K562 (cell line): ENCODE measurements at regions not wholly inside any gene's neighbourhood (a gene's known extent, or its start where the extent isn't known, plus 50 kb on each side); places are given as distances from the start of the nearest gene placed in this dataset.

Experiments used
- ATAC-seq: fragments of 200-7000 bp; cut with Tn5 transposase; 3 replicates; pipeline ENCODE4 v1.9.1; 2020; ENCODE audit warnings: moderate library complexity
- BruUV-seq: library from RNA; stranded (reverse); fragments of 400-500 nt; replicated peaks from 2 replicates; lab custom pipeline; 2021; lab: Mats Ljungman, UMichigan
- CTCF ChIA-PET: fragments of 300-600 bp; formaldehyde crosslinking; extraction: SDS; loops from one replicate; lab custom pipeline; 2021; ENCODE audit warnings: low intra/inter-chr PET ratio; lab: Yijun Ruan, JAX
- POLR2A ChIA-PET: fragments of 300-600, 350-650 bp; sonication (Branson Sonifier 250); formaldehyde crosslinking; extraction: SDS; loops from one replicate; lab custom pipeline; 2021; ENCODE audit warnings: antibody characterized with exemption, inconsistent platforms; lab: Yijun Ruan, JAX
- DNase-seq, 4 experiments: peaks; one replicate each; pipeline versions ENCODE4 v3.0.0 to v3.0.0-alpha.2; 2011 to 2018; ENCODE audit warnings: low spot score in 3 of 4, mixed read lengths in 3 of 4; ENCODE audit errors: extremely low read depth in 1 of 4
- FAIRE-seq: peaks from 2 replicates; lab custom pipeline; 2011; peaks lifted over from hg19 to GRCh38; lab: Jason Lieb, UNC
- H2AFZ ChIP-seq: 2 replicates; pipeline ENCODE4 v1.6.0; 2011; ENCODE audit warnings: low read depth, low read length, control low read depth, inconsistent platforms
- H3K27ac ChIP-seq: fragments of 200-600 bp; 3 replicates; pipeline ENCODE4 v1.8.0; 2011; ENCODE audit warnings: low read depth, mild to moderate bottlenecking, control low read depth, inconsistent platforms, low read length, moderate library complexity, mixed read lengths; ENCODE audit errors: extremely low read depth
- H3K27me3 ChIP-seq, 2 experiments: fragments of 300-600 bp in 1 of 2; 2 replicates in 1 of 2; 3 replicates in 1 of 2; pipeline versions ENCODE4 v1.6.0 to v1.8.0; 2011; ENCODE audit warnings: inconsistent platforms in 2 of 2, low read length in 2 of 2, mild to moderate bottlenecking in 1 of 2, mixed read lengths in 1 of 2, moderate library complexity in 1 of 2; ENCODE audit not compliant: control insufficient read depth in 2 of 2, insufficient read depth in 2 of 2
- H3K36me3 ChIP-seq: fragments of 300-600 bp; 3 replicates; pipeline ENCODE4 v1.8.0; 2011; ENCODE audit warnings: mild to moderate bottlenecking, low read length, inconsistent platforms; ENCODE audit not compliant: control insufficient read depth, insufficient read depth
- H3K4me1 ChIP-seq, 2 experiments: fragments of 200-600 bp in 1 of 2; replicated peaks in 1 of 2; 2 replicates in 1 of 2; 3 replicates in 1 of 2; pipeline versions ENCODE4 v1.5.1 to v1.8.0; 2011; ENCODE audit warnings: inconsistent platforms in 2 of 2, low read length in 2 of 2, mild to moderate bottlenecking in 1 of 2, mixed read lengths in 1 of 2, moderate library complexity in 1 of 2; ENCODE audit not compliant: control insufficient read depth in 2 of 2, insufficient read depth in 2 of 2
- H3K4me2 ChIP-seq: 2 replicates; pipeline ENCODE4 v1.6.1; 2011; ENCODE audit warnings: low read length, control low read depth, inconsistent platforms, mixed read lengths; ENCODE audit not compliant: insufficient read depth
- H3K4me3 ChIP-seq: fragments of 200-600 bp; sonication (generic), shearing (Covaris generic); 2 replicates; pipeline ENCODE4 v1.5.1; 2016; ENCODE audit warnings: control low read depth, inconsistent platforms
- H3K79me2 ChIP-seq: fragments of 200-600 bp; 3 replicates; pipeline ENCODE4 v1.8.0; 2011; ENCODE audit warnings: low read length, inconsistent platforms; ENCODE audit not compliant: control insufficient read depth, insufficient read depth
- H3K9ac ChIP-seq, 2 experiments: 2 replicates each; pipeline versions ENCODE4 v1.6.0 to v1.6.1; 2011; ENCODE audit warnings: low read depth in 2 of 2, low read length in 2 of 2, control low read depth in 1 of 2, inconsistent platforms in 1 of 2, mild to moderate bottlenecking in 1 of 2, mixed read lengths in 1 of 2; ENCODE audit not compliant: insufficient read depth in 1 of 2
- H3K9me1 ChIP-seq: one replicate; pipeline ENCODE4 v1.6.0; 2011; ENCODE audit warnings: inconsistent platforms, mild to moderate bottlenecking, low read length, moderate library complexity; ENCODE audit not compliant: control insufficient read depth, insufficient read depth
- H3K9me3 ChIP-seq: replicated peaks from 2 replicates; pipeline ENCODE4 v1.5.1; 2011; ENCODE audit warnings: low read depth, low read length, inconsistent platforms; ENCODE audit not compliant: control insufficient read depth, insufficient read depth
- H4K20me1 ChIP-seq: replicated peaks from 2 replicates; pipeline ENCODE4 v1.6.1; 2011; ENCODE audit warnings: low read length, inconsistent platforms, mixed read lengths; ENCODE audit not compliant: control insufficient read depth, insufficient read depth
- BRD9 ChIP-seq: fragments of 450-650 bp; IDR thresholded peaks from 2 replicates; pipeline ENCODE4 v1.6.1; 2018; ENCODE audit warnings: low read depth; ENCODE audit not compliant: partially characterized antibody
- CEBPB ChIP-seq: fragments of 450-650 bp; IDR thresholded peaks from 2 replicates; pipeline ENCODE4 v1.6.1; 2016; ENCODE audit warnings: missing genetic modification characterization, missing compliant biosample characterization
- CEBPG ChIP-seq, 3 experiments: fragments of 200-800 bp in 1 of 3; sonication (Bioruptor generic) in 1 of 3; sonication (generic) in 1 of 3; formaldehyde crosslinking in 1 of 3; IDR thresholded peaks in 2 of 3; conservative IDR thresholded peaks in 1 of 3; 2 replicates each; pipeline versions ENCODE4 v1.6.1 to v1.8.0; 2016 to 2022; ENCODE audit warnings: missing compliant biosample characterization in 2 of 3, missing genetic modification characterization in 2 of 3, mild to moderate bottlenecking in 1 of 3, missing genetic modification reagents in 1 of 3
- ESRRA ChIP-seq: fragments of 450-650 bp; IDR thresholded peaks from 2 replicates; pipeline ENCODE4 v1.6.1; 2014; ENCODE audit warnings: low read depth, mild to moderate bottlenecking, moderate library complexity, borderline replicate concordance
- MYBL2 ChIP-seq, 2 experiments: fragments of 450-650 bp in 1 of 2; sonication (generic) in 1 of 2; formaldehyde crosslinking in 1 of 2; IDR thresholded peaks; 2 replicates each; pipeline versions ENCODE4 v1.6.1 to v1.8.1; 2017 to 2022; ENCODE audit warnings: borderline replicate concordance in 1 of 2, inconsistent platforms in 1 of 2, low read depth in 1 of 2, mild to moderate bottlenecking in 1 of 2, missing genetic modification reagents in 1 of 2, moderate library complexity in 1 of 2
- SMARCA5 ChIP-seq: fragments of 450-650 bp; IDR thresholded peaks from 2 replicates; pipeline ENCODE4 v1.6.1; 2016
- TBP ChIP-seq: optimal IDR thresholded peaks from 2 replicates; pipeline ENCODE3; 2011; ENCODE audit warnings: low read depth, low read length, improper control_type of control experiment
- ZNF263 ChIP-seq: sonication (generic); formaldehyde crosslinking; IDR thresholded peaks from 2 replicates; pipeline ENCODE4 v1.8.0; 2022; ENCODE audit warnings: mild to moderate bottlenecking, missing genetic modification reagents, borderline replicate concordance
- ZNF384 ChIP-seq: IDR thresholded peaks from 2 replicates; pipeline ENCODE4 v1.6.1; 2012; ENCODE audit warnings: low read depth, low read length, improper control_type of control experiment
- ZNF780A ChIP-seq: fragments of 250-450 bp; sonication (Bioruptor Pico); IDR thresholded peaks from 2 replicates; pipeline ENCODE4 v1.5.0; 2021; ENCODE audit warnings: mild to moderate bottlenecking
- WGBS: fragments of 100-300 bp; shearing (Covaris generic); methylation state at CpG from one replicate; pipeline ENCODE4 v1.1.6; 2016; ENCODE audit warnings: low coverage, mixed read lengths; ENCODE audit not compliant: insufficient coverage; ENCODE audit errors: missing lambda C conversion rate; 5-methylcytosine and 5-hydroxymethylcytosine counted together
- in situ Hi-C: fragments of 300-500 bp; cut with MboI; formaldehyde crosslinking; loops from 4 replicates; pipeline ENCODE4 v1.15.0; 2018; ENCODE audit warnings: inconsistent platforms, mixed read lengths
- intact Hi-C: fragments of 100-400 bp; cut with micrococcal nuclease; formaldehyde crosslinking; loops from 2 replicates; pipeline ENCODE4 v1.14.2; 2022
- TF ChIP-seq, protein P1 (sequence below): fragments of 250-450 bp; sonication (Bioruptor Pico); IDR thresholded peaks from 2 replicates; pipeline ENCODE4 v1.4.0; 2020; ENCODE audit warnings: mild to moderate bottlenecking, moderate library complexity
- TF ChIP-seq, protein P2 (sequence below): sonication (generic); formaldehyde crosslinking; IDR thresholded peaks from 2 replicates; pipeline ENCODE4 v1.9.0; 2022; ENCODE audit warnings: mild to moderate bottlenecking, missing genetic modification reagents
- TF ChIP-seq, protein P3 (sequence below), 2 experiments: fragments of 450-650 bp in 1 of 2; sonication (generic) in 1 of 2; formaldehyde crosslinking; conservative IDR thresholded peaks; 2 replicates each; pipeline versions ENCODE4 v1.4.0 to v1.8.1; 2020 to 2022; ENCODE audit warnings: mild to moderate bottlenecking in 1 of 2, missing genetic modification reagents in 1 of 2

DNA sequence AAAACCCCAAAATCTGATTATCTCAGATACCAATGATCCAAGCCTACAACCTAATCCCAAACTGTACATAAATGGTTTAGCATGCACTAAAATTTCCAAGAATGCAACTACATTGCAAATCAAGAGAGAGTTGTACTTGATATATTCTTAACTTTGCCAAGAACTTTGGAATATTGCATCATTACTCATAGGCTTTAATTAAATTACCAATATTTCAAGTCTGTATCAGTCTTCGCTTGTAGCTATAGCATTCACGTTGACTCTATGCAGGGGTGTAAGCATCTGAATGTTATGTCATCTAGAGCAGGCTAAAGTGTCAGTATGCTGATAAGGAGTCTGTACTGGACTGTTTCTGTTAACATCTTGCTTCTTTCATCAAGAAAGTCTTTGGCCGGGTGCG is 56.3 kb downstream of the FOXI3 start:
- no peaks in the 10 kb centered on the region for H3K4me1 ChIP-seq
- peaks cover 8 to 9% of the 10 kb centered on the region in 2 experiments; a peak in 4 of 5 replicates for H3K27me3 ChIP-seq
- H3K79me2 ChIP-seq, result no peaks in the 10 kb centered on the region
- intact Hi-C loops (no loop called here), in situ Hi-C loops (no loop called here)
- no peak overlapping the region for H3K9ac ChIP-seq
- no peak for FAIRE-seq
- no peak for DNase-seq
- ChIA-PET POLR2A (no interaction called here), CTCF (no interaction called here)
- TF ChIP-seq CEBPG (CRISPR knock-in tag; IDR thresholded peaks at IDR 0.05), result no peak
- peak; percentile 28 to 43; a peak in 1 of 4 replicates for TF ChIP-seq CEBPG (tag; conservative IDR thresholded peaks at IDR 0.05 in 1 of 2, IDR thresholded peaks at IDR 0.05 in 1 of 2)
- TF ChIP-seq TBP, result no peak
- TF ChIP-seq ZNF263 (CRISPR knock-in tag), result no peak
- TF ChIP-seq CEBPB, result peak; percentile 39; the same call in 1 of the 2 replicates
- TF ChIP-seq ZNF780A (CRISPR knock-in tag), result no peak
- no peak for ATAC-seq
- no peaks in the 10 kb centered on the region for H3K9me3 ChIP-seq
- no peaks in the 10 kb centered on the region for H3K9me1 ChIP-seq
- 0% methylated on average over 4 of the region's 4 CpGs for WGBS
- no peak overlapping the region for H3K27ac ChIP-seq
- no peak overlapping the region for H3K4me2 ChIP-seq
- no peaks in the 10 kb centered on the region for H3K36me3 ChIP-seq
- H4K20me1 ChIP-seq, result no peaks in the 10 kb centered on the region
- H2AFZ ChIP-seq, result no peak overlapping the region
- no TSS peak for BruUV-seq
- no peak overlapping the region for H3K4me3 ChIP-seq

DNA sequence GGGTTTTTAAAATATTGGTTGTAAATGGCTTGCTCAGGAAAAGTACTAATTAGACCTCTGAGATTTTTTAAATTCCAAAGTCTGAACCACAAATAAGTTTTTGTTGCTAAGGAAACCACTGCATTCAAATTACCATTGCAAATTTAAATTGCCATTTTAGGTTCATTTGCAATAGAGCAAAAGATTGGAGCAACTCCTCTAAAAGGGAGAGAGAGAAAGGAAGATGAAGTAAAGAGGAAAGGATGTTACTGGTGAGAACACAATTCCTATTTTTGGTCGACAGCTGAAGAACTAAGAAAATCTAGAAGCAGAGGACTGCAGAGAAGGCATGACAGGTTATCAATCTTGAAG is 74.9 kb downstream of the FOXI3 start:
- FAIRE-seq (no peak), DNase-seq (no peak), ATAC-seq (no peak)
- CTCF ChIA-PET, result interaction anchor here (0.6 kb wide), 1 partner anchor 1880 kb away, joined by 3 read pairs; no protein-coding TSS in a partner anchor
- Histone ChIP-seq H3K4me1 (no peaks in the 10 kb centered on the region), H3K4me2 (no peak overlapping the region), H3K79me2 (no peaks in the 10 kb centered on the region), H3K27me3 (peaks cover 0 to 10% of the 10 kb centered on the region in 2 experiments; a peak in 2 of 5 replicates), H3K9ac (no peak overlapping the region), H4K20me1 (no peaks in the 10 kb centered on the region), H3K9me3 (no peaks in the 10 kb centered on the region), H3K9me1 (no peaks in the 10 kb centered on the region), H3K27ac (no peak overlapping the region), H3K4me3 (no peak overlapping the region), H2AFZ (no peak overlapping the region), H3K36me3 (no peaks in the 10 kb centered on the region)
- BruUV-seq, result no TSS peak
- POLR2A ChIA-PET, result interaction anchor here (1.1 kb wide), 1 partner anchor 34 kb away, joined by 4 read pairs; no protein-coding TSS in a partner anchor
- in situ Hi-C loops, result no loop called here
- WGBS, result 0% methylated on average over 1 of the region's 1 CpG
- intact Hi-C loops, result no loop called here
- TF ChIP-seq SMARCA5, result no peak
- no peak for TF ChIP-seq MYBL2 (IDR thresholded peaks at IDR 0.05; ENCODE audit: low read depth)
- TF ChIP-seq MYBL2 (CRISPR knock-in tag; IDR thresholded peaks at IDR 0.05; ENCODE audit: borderline replicate concordance), result no peak
- no peak for TF ChIP-seq ESRRA
- TF ChIP-seq, protein P1, sequence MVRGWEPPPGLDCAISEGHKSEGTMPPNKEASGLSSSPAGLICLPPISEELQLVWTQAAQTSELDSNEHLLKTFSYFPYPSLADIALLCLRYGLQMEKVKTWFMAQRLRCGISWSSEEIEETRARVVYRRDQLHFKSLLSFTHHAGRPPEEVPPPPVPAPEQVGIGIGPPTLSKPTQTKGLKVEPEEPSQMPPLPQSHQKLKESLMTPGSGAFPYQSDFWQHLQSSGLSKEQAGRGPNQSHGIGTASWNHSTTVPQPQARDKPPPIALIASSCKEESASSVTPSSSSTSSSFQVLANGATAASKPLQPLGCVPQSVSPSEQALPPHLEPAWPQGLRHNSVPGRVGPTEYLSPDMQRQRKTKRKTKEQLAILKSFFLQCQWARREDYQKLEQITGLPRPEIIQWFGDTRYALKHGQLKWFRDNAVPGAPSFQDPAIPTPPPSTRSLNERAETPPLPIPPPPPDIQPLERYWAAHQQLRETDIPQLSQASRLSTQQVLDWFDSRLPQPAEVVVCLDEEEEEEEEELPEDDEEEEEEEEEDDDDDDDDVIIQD, result no peak
- no peak for TF ChIP-seq BRD9
- TF ChIP-seq, protein P2, sequence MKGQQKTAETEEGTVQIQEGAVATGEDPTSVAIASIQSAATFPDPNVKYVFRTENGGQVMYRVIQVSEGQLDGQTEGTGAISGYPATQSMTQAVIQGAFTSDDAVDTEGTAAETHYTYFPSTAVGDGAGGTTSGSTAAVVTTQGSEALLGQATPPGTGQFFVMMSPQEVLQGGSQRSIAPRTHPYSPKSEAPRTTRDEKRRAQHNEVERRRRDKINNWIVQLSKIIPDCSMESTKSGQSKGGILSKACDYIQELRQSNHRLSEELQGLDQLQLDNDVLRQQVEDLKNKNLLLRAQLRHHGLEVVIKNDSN (CRISPR knock-in tag), result no peak
- TF ChIP-seq, protein P3, sequence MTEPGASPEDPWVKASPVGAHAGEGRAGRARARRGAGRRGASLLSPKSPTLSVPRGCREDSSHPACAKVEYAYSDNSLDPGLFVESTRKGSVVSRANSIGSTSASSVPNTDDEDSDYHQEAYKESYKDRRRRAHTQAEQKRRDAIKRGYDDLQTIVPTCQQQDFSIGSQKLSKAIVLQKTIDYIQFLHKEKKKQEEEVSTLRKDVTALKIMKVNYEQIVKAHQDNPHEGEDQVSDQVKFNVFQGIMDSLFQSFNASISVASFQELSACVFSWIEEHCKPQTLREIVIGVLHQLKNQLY (CRISPR knock-in tag; conservative IDR thresholded peaks at IDR 0.05), result no peak
- no peak for TF ChIP-seq ZNF384
